GM12864 (cell line): ENCODE measurements at regions not wholly inside any gene's neighbourhood (a gene's known extent, or its start where the extent isn't known, plus 50 kb on each side); places are given as distances from the start of the nearest gene placed in this dataset.

Source experiments
- DNase-seq: peaks from one replicate; pipeline ENCODE4 v3.0.0-alpha.2; 2011; ENCODE audit warnings: low read depth
- H3K4me3 ChIP-seq: 2 replicates; pipeline ENCODE4 v1.5.1; 2011; ENCODE audit warnings: mild to moderate bottlenecking, low read depth, low read length, control low read depth
- CTCF ChIP-seq: IDR thresholded peaks from 2 replicates; pipeline ENCODE4 v1.5.1; 2011; ENCODE audit warnings: low read depth, mild to moderate bottlenecking, moderate library complexity, low read length, control low read depth, inconsistent platforms; ENCODE audit errors: missing control alignments

GRCh38 chr6:82775361-82775760, 290.3 kb downstream of the UBE3D start:
- TF ChIP-seq CTCF, result no peak
- DNase-seq, result no peak

GRCh38 chr6:82775981-82776380, 289.7 kb downstream of the UBE3D start:
- no peak for DNase-seq
- TF ChIP-seq CTCF, result no peak
- H3K4me3 ChIP-seq, result no peak overlapping the region

More at GRCh38 chr6:82775361-82775760, 290.3 kb downstream of the UBE3D start:
- H3K4me3 ChIP-seq, result no peak overlapping the region

GRCh38 chr6:82779041-82779440, 286.6 kb downstream of the UBE3D start:
- no peak for DNase-seq
- no peak for TF ChIP-seq CTCF
- H3K4me3 ChIP-seq, result no peak overlapping the region

GRCh38 chr6:82780334-82780733, 285.3 kb downstream of the UBE3D start:
- no peak for DNase-seq
- no peak for TF ChIP-seq CTCF

GRCh38 chr6:82781620-82782204, 283.9 kb downstream of the UBE3D start:
- H3K4me3 ChIP-seq, result no peak overlapping the region
- TF ChIP-seq CTCF, result no peak
- no peak for DNase-seq

More at GRCh38 chr6:82780334-82780733, 285.3 kb downstream of the UBE3D start:
- H3K4me3 ChIP-seq, result no peak overlapping the region

- no peak overlapping the region for H3K4me3 ChIP-seq
- DNase-seq, result no peak
- peak; percentile 44 for TF ChIP-seq CTCF
These were observed 281.9 kb downstream of the UBE3D start for GRCh38 chr6:82783587-82784236.

- H3K4me3 ChIP-seq, result no peak overlapping the region
- no peak for DNase-seq
- no peak for TF ChIP-seq CTCF
These were observed 280.4 kb downstream of the UBE3D start for GRCh38 chr6:82785206-82785605.
